HG02943 (cell line): ENCODE measurements at regions not wholly inside any gene's neighbourhood (a gene's known extent, or its start where the extent isn't known, plus 50 kb on each side); places are given as distances from the start of the nearest gene placed in this dataset.

Experiments
- ATAC-seq: cut with Tn5 transposase; IDR thresholded peaks from one replicate; pipeline ENCODE4 v1.9.1; 2021; ENCODE audit warnings: mild to moderate bottlenecking, low read depth, moderate library complexity; ENCODE audit not compliant: unreplicated experiment

GRCh38 chr6:18897350-18897749 is 510.2 kb downstream of the RNF144B start:
- no peak for ATAC-seq

GRCh38 chr6:18904681-18905080 is 517.5 kb downstream of the RNF144B start:
- ATAC-seq, result no peak

GRCh38 chr6:18920701-18921100 is 533.6 kb downstream of the RNF144B start:
- no peak for ATAC-seq

GRCh38 chr6:18931086-18931485 is 543.9 kb downstream of the RNF144B start:
- no peak for ATAC-seq

GRCh38 chr6:18958146-18958545 is 571.0 kb downstream of the RNF144B start:
- no peak for ATAC-seq

DNA sequence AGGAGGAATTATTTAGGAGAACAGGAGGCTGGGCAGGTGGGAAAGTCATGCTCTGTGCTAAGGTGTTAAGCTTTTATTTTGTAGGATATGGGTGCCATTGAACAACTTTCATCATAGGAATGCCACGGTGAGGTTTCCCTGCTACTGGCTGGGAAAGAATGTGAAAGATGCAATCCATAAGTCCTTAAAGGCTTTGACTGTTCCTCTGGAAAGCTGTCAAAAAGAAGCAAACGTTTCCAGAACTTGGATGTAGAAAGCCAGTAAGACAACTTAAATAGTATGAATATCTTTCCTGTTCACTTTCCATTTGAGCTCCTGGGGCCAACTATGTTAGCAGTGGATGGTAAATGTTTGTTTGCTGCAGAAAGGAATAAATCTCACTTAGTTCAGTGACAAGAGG is 574.4 kb downstream of the RNF144B start:
- no peak for ATAC-seq

- ATAC-seq, result no peak
These were observed 575.3 kb downstream of the RNF144B start for GRCh38 chr6:18962361-18962905.

DNA sequence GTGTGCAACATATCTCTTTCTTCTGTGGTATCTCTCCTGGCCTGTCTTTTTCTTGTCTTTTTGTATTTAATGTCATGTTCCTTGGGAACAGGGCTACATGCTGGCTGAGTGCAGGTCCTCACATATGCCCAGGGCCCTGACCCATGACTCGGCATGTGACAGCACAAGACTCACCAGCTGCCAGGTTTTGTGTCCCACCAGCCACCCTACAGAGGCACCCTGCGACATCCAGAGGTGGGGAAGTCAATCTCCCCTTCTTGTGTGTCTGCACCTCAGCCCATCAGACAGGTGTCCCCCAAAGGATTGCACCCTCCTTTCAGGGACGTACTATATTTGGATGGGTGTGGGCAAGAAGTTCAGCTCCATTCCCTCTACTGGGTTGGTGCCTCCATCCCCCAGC is 576.3 kb downstream of the RNF144B start:
- no peak for ATAC-seq

- ATAC-seq, result no peak
These were observed 586.1 kb downstream of the RNF144B start for GRCh38 chr6:18973251-18973650.

- no peak for ATAC-seq
These were observed 588.9 kb downstream of the RNF144B start for GRCh38 chr6:18976091-18976490.

DNA sequence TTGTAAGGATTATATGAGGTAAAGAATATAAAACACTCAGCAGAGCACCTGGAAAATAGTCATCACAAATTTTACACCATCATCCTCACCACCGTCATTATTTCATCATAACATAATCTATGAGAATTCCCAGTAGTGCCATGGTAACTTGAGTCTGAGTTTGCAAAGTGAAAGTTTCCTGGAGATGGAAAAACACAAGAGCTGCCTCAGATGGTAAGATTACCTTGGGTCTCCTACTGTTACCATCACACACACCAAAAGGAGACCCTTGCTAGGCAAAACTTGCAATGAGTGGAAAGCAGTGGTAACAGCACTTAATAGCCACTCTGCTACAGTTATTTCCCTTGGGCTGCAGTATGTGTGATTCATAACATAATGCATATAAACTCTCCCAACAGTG is 589.8 kb downstream of the RNF144B start:
- ATAC-seq, result no peak

DNA sequence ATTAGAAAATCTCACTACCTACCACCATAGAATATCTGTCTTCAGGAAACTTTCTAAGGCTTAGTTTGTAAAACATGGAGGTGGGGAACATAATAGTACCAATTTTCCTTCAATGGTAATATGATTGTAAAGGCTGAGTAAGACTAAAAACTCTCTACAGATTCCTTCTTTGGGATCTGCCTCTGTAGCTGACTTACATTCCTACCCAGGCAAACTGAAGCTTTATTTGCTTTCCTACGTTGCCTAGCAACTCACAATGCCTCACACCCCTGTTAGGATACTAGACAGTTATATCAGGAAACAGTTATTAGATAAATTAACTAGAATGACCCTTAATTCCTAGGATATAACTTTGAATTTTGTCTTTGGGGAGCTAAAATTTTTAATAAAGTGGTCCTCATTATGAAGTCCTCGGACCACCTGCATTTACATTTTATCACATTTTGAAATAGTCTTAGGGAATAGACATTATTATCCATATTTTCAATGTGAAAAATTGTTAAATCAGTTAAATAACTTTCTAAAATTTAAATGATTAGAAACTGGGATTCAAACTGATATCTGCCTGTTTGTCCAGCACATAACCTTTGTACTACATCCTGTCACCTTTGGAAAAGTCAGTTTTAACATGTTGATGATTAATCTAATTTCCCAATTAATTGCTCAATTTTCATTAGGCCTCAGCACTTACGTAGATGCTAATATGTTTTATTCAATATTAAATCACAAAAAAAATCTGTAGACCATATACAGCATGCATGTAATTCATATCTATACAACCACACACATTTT is 591.4 kb downstream of the RNF144B start:
- no peak for ATAC-seq

- no peak for ATAC-seq
These were observed 597.9 kb downstream of the RNF144B start for GRCh38 chr6:18985061-18985460.

- no peak for ATAC-seq
These were observed 598.8 kb downstream of the RNF144B start for GRCh38 chr6:18985996-18986395.

- no peak for ATAC-seq
These were observed 601.5 kb downstream of the RNF144B start for GRCh38 chr6:18988636-18989035.

DNA sequence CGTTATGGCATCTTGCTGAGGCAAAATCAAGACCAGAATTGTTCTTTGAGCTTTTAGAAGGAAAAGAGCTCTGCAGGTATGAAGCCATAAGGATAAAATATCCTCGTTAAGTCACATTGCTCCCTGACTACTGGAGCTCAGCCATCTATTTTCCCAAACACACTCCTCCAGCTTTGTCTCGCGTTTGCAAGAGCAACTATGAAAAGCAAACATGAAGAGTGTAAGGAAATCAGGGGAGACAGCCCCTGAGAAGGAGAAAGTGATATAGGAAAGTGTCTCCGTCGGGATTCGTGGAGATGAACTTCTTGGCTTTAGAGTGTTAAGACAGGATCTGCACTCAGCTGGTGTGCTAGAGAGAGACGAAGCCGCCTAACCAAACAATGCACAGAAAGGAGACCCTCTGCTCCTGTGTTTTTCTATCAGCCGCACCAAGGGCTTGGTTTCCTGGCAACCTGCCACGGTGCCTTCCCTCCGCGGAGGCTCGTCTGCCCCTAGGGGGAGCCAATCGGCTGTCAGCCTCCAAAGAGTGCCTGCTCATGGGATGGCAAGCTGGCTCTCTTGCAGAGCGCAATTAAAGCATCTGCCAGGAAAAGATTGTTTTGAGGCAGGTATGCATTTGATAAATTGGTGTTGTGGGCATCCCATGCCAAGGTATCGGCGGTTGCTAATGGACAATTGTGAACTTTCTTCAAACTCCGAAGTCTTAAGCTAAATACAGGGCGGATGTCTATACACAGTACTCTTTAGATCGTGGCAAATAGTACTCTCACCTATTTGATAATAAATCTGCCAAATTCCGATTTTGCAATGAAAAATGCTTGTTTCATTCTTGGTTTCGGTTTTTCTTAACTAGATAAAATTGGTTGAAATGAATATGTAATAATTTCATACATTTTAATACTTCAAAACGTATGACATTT is 603.2 kb downstream of the RNF144B start:
- ATAC-seq, result peak; percentile 62

- ATAC-seq, result peak; percentile 77
These were observed 610.3 kb downstream of the RNF144B start for GRCh38 chr6:18997375-18997826.

DNA sequence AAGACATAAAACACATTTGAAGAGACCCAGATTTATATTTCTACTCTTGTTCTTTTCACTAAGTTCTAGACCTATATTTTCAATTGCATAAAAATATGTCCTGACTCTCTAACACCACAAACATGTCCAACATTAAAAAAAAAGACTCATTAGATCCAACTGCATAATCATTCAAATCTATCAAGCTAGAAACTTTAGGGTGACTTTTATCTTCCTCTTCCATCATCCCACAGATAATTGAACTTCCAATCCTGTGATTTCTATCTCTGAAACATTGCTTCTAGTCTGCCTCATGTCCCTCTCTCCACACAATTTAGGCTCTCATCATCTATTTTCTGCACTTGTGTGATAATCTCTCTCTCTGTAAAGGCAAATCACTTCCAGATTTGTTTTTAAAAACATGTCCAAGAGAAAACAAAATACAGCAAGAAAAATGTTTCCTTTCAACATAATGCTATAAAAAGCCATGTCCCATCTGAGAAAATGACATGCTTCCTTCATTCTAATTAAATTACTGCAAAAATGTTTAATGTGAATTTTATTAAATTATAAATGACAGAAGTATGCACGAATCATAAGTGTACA is 615.9 kb downstream of the RNF144B start:
- ATAC-seq, result no peak

DNA sequence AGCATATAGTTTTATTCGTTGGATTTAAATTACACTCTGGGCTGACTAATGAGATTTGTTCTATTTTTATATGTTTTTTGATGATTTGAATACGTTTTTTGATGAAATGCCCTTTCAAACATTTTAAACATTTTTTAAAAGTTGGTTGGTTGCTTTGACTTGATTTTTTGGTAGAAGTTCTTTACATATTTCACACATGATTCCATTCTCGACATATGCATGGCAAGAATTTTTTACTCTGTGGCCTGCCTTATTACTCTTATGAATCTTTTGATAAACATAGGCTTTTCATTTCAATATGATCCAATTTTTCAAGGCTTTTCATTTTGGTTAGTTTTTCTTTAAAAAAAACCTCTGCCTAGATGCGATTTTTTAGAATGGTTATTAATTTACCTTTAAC is 617.0 kb downstream of the RNF144B start:
- no peak for ATAC-seq

DNA sequence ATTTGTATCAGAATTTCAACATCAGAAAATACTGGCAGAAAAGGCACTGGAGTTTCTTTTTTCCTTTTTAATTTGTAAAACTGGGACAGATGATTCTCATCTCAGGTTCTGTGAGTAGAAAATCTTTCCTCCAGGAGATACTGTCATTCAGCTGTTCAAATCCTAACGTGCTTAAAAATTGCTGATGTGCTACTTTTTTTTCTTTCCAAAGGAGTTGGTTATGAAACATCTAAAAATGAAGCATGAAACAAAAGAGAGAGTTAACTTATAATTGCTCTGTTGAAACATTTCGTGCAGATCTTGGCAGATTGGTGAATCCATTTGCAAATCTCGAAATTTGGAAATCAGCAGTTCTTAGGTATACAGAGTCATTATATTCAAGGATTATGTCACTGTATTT is 622.6 kb downstream of the RNF144B start:
- no peak for ATAC-seq
